IMR-90 (cell line): ENCODE measurements at regions not wholly inside any gene's neighbourhood (a gene's known extent, or its start where the extent isn't known, plus 50 kb on each side); places are given as distances from the start of the nearest gene placed in this dataset.

Experiments
- ATAC-seq: fragments of 200-7000 bp; cut with Tn5 transposase; 2 replicates; pipeline ENCODE4 v1.9.1; 2020; ENCODE audit warnings: low read depth, mild to moderate bottlenecking, moderate library complexity
- BruUV-seq: library from RNA; stranded (reverse); fragments of 400-500 nt; replicated peaks from 2 replicates; lab custom pipeline; 2021; lab: Mats Ljungman, UMichigan
- CTCF ChIA-PET: fragments of 300-600 bp; formaldehyde crosslinking; extraction: SDS; loops from one replicate; lab custom pipeline; 2021; ENCODE audit warnings: antibody characterized with exemption; lab: Yijun Ruan, JAX
- POLR2A ChIA-PET: fragments of 300-600 bp; sonication (Branson Sonifier 250); formaldehyde crosslinking; loops from one replicate; lab custom pipeline; 2022; ENCODE audit warnings: antibody characterized with exemption; ENCODE audit not compliant: unreplicated experiment; lab: Charles Lee
- DNase-seq: peaks from one replicate; pipeline ENCODE4 v3.0.0; 2013
- H2AFZ ChIP-seq: replicated peaks from 2 replicates; pipeline ENCODE3; 2013; ENCODE audit warnings: low read length, mild to moderate bottlenecking; ENCODE audit not compliant: poor library complexity
- H2AK5ac ChIP-seq: 2 replicates; pipeline ENCODE4 v1.6.1; 2013; ENCODE audit warnings: low read depth, low read length, inconsistent platforms
- H2AK9ac ChIP-seq: replicated peaks from 2 replicates; pipeline ENCODE3; 2013; ENCODE audit warnings: mild to moderate bottlenecking, low read depth, low read length, moderate library complexity; ENCODE audit not compliant: poor library complexity
- H2BK120ac ChIP-seq: 2 replicates; pipeline ENCODE4 v1.6.1; 2013; ENCODE audit warnings: low read depth, low read length, inconsistent platforms
- H2BK15ac ChIP-seq: 3 replicates; pipeline ENCODE4 v1.6.1; 2013; ENCODE audit warnings: low read depth, low read length, inconsistent platforms
- H2BK20ac ChIP-seq: 2 replicates; pipeline ENCODE4 v1.6.1; 2013; ENCODE audit warnings: low read depth, mild to moderate bottlenecking, inconsistent platforms, low read length, moderate library complexity
- H2BK5ac ChIP-seq: 2 replicates; pipeline ENCODE4 v1.6.1; 2013; ENCODE audit warnings: mild to moderate bottlenecking, low read depth, low read length, inconsistent platforms; ENCODE audit not compliant: poor library complexity, severe bottlenecking
- H3K14ac ChIP-seq: replicated peaks from 2 replicates; pipeline ENCODE4 v1.6.1; 2013; ENCODE audit warnings: low read depth, low read length, inconsistent platforms
- H3K18ac ChIP-seq: 2 replicates; pipeline ENCODE4 v1.6.1; 2013; ENCODE audit warnings: low read depth, low read length, control low read depth
- H3K23ac ChIP-seq: 2 replicates; pipeline ENCODE4 v1.6.1; 2013; ENCODE audit warnings: low read depth, low read length, inconsistent platforms
- H3K27ac ChIP-seq: 2 replicates; pipeline ENCODE4 v1.5.1; 2013; ENCODE audit warnings: mild to moderate bottlenecking, control low read depth, low read length; ENCODE audit not compliant: insufficient read depth
- H3K27me3 ChIP-seq: 2 replicates; pipeline ENCODE4 v1.6.1; 2013; ENCODE audit warnings: low read length; ENCODE audit not compliant: control insufficient read depth, insufficient read depth
- H3K36me3 ChIP-seq: 2 replicates; pipeline ENCODE4 v1.6.1; 2013; ENCODE audit warnings: low read length, mixed read lengths; ENCODE audit not compliant: control insufficient read depth, insufficient read depth
- H3K4ac ChIP-seq: 2 replicates; pipeline ENCODE4 v1.6.1; 2013; ENCODE audit warnings: low read depth, low read length, inconsistent platforms
- H3K4me1 ChIP-seq: 2 replicates; pipeline ENCODE4 v1.6.1; 2013; ENCODE audit warnings: low read length, mixed read lengths; ENCODE audit not compliant: control insufficient read depth, insufficient read depth
- H3K4me2 ChIP-seq: 2 replicates; pipeline ENCODE4 v1.6.1; 2013; ENCODE audit warnings: low read depth, mild to moderate bottlenecking, control low read depth, low read length, moderate library complexity
- H3K4me3 ChIP-seq: 2 replicates; pipeline ENCODE4 v1.5.1; 2013; ENCODE audit warnings: low read depth, mild to moderate bottlenecking, control low read depth, low read length, moderate library complexity; ENCODE audit not compliant: insufficient read depth
- H3K56ac ChIP-seq: 2 replicates; pipeline ENCODE4 v1.6.1; 2013; ENCODE audit warnings: low read length, inconsistent platforms; ENCODE audit not compliant: insufficient read depth; ENCODE audit errors: extremely low read depth
- H3K79me1 ChIP-seq, 2 experiments: 2 replicates each; pipeline ENCODE4 v1.6.1; 2013; ENCODE audit warnings: low read length in 2 of 2, inconsistent platforms in 1 of 2, low read depth in 1 of 2
- H3K9ac ChIP-seq: 2 replicates; pipeline ENCODE4 v1.6.1; 2013; ENCODE audit warnings: low read depth, low read length, control low read depth
- H3K9me1 ChIP-seq: 2 replicates; pipeline ENCODE4 v1.6.1; 2013; ENCODE audit warnings: low read length, inconsistent platforms; ENCODE audit not compliant: insufficient read depth
- H3K9me3 ChIP-seq: 2 replicates; pipeline ENCODE4 v1.6.1; 2013; ENCODE audit warnings: low read length; ENCODE audit not compliant: control insufficient read depth, insufficient read depth
- H4K20me1 ChIP-seq: 2 replicates; pipeline ENCODE4 v1.6.1; 2013; ENCODE audit warnings: low read length, inconsistent platforms; ENCODE audit not compliant: insufficient read depth
- H4K5ac ChIP-seq: 2 replicates; pipeline ENCODE4 v1.6.1; 2013; ENCODE audit warnings: mild to moderate bottlenecking, low read depth, low read length, control low read depth
- H4K8ac ChIP-seq, 2 experiments: 2 replicates each; pipeline ENCODE4 v1.6.1; 2013; ENCODE audit warnings: low read depth in 2 of 2, low read length in 2 of 2, control low read depth in 1 of 2, inconsistent platforms in 1 of 2
- H4K91ac ChIP-seq: 2 replicates; pipeline ENCODE4 v1.6.1; 2013; ENCODE audit warnings: low read depth, low read length, inconsistent platforms; ENCODE audit not compliant: insufficient read depth
- BHLHE40 ChIP-seq: fragments of 150-350 bp; IDR thresholded peaks from 2 replicates; pipeline ENCODE4 v1.6.1; 2016; ENCODE audit warnings: mild to moderate bottlenecking, low read depth, low read length
- CEBPB ChIP-seq: IDR thresholded peaks from 2 replicates; pipeline ENCODE4 v1.6.1; 2012; ENCODE audit warnings: low read depth, low read length, improper control_type of control experiment
- CHD1 ChIP-seq: IDR thresholded peaks from 2 replicates; pipeline ENCODE4 v1.6.1; 2012; ENCODE audit warnings: low read depth, low read length, improper control_type of control experiment
- CTCF ChIP-seq: conservative IDR thresholded peaks from 2 replicates; pipeline ENCODE4 v1.5.1; 2012; ENCODE audit warnings: mild to moderate bottlenecking, low read depth, low read length, improper control_type of control experiment
- FOS ChIP-seq: fragments of 150-350 bp; IDR thresholded peaks from 2 replicates; pipeline ENCODE4 v1.6.1; 2016; ENCODE audit warnings: low read depth, low read length
- MAFK ChIP-seq: IDR thresholded peaks from 2 replicates; pipeline ENCODE4 v1.6.1; 2012; ENCODE audit warnings: low read depth, low read length, improper control_type of control experiment
- MAZ ChIP-seq: IDR thresholded peaks from 2 replicates; pipeline ENCODE4 v1.6.1; 2012; ENCODE audit warnings: low read depth, mild to moderate bottlenecking, low read length, improper control_type of control experiment, moderate library complexity, borderline replicate concordance
- MXI1 ChIP-seq: IDR thresholded peaks from 2 replicates; pipeline ENCODE4 v1.6.1; 2012; ENCODE audit warnings: low read depth, mild to moderate bottlenecking, low read length, moderate library complexity, borderline replicate concordance
- NFE2L2 ChIP-seq: fragments of 150-350 bp; IDR thresholded peaks from 2 replicates; pipeline ENCODE4 v1.6.1; 2016; ENCODE audit warnings: low read depth, mild to moderate bottlenecking, low read length
- POLR2A ChIP-seq: IDR thresholded peaks from 2 replicates; pipeline ENCODE4 v1.6.1; 2012; ENCODE audit warnings: mild to moderate bottlenecking, low read depth, low read length
- RAD21 ChIP-seq: IDR thresholded peaks from 2 replicates; pipeline ENCODE4 v1.6.1; 2012; ENCODE audit warnings: low read length, improper control_type of control experiment
- RCOR1 ChIP-seq: IDR thresholded peaks from 2 replicates; pipeline ENCODE4 v1.6.1; 2012; ENCODE audit warnings: mild to moderate bottlenecking, low read length, improper control_type of control experiment; ENCODE audit not compliant: insufficient replicate concordance
- RFX5 ChIP-seq: IDR thresholded peaks from 2 replicates; pipeline ENCODE4 v1.8.0; 2012; ENCODE audit warnings: low read depth, mild to moderate bottlenecking, low read length, moderate library complexity
- SMC3 ChIP-seq: fragments of 150-350 bp; IDR thresholded peaks from 2 replicates; pipeline ENCODE4 v1.6.1; 2016; ENCODE audit warnings: low read depth, mild to moderate bottlenecking, antibody characterized with exemption, low read length, moderate library complexity
- USF2 ChIP-seq: fragments of 150-350 bp; IDR thresholded peaks from 2 replicates; pipeline ENCODE4 v1.6.1; 2017; ENCODE audit warnings: mild to moderate bottlenecking, antibody characterized with exemption, low read length, low read depth
- WGBS, 2 experiments: methylation state at CpG; one replicate each; pipeline versions ENCODE4 v1.1.5 to v1.1.7; 2013; ENCODE audit warnings: missing lambda C conversion rate in 2 of 2; ENCODE audit not compliant: insufficient read length in 1 of 2; ENCODE audit errors: extremely low coverage in 2 of 2; 5-methylcytosine and 5-hydroxymethylcytosine counted together
- dilution Hi-C: fragments of 300-500 bp; cut with HindIII; formaldehyde crosslinking; loops from one replicate; pipeline ENCODE4 v1.14.3; 2018; ENCODE audit warnings: low sequenced_read_pairs; ENCODE audit not compliant: unreplicated experiment
- in situ Hi-C: fragments of 300-500 bp; cut with MboI; formaldehyde crosslinking; loops from 3 replicates; pipeline ENCODE4 v1.14.3; 2019; ENCODE audit warnings: low sequenced_read_pairs, inconsistent platforms, mixed read lengths
- intact Hi-C: fragments of 100-400 bp; cut with micrococcal nuclease; formaldehyde crosslinking; loops from 2 replicates; pipeline ENCODE4 v1.10.0; 2022
- TF ChIP-seq, protein P1 (sequence below): fragments of 150-350 bp; IDR thresholded peaks from 2 replicates; pipeline ENCODE4 v1.6.1; 2016; ENCODE audit warnings: low read depth, mild to moderate bottlenecking, low read length, moderate library complexity, borderline replicate concordance

GRCh38 chrX:7512845-7513244, 330.1 kb upstream of the VCX start:
- POLR2A ChIA-PET, result no interaction called here
- dilution Hi-C loops, result no loop called here
- H3K79me1 ChIP-seq, result no peaks in the 10 kb centered on the region
- no peak overlapping the region for H3K27ac ChIP-seq
- intact Hi-C loops, result no loop called here
- H4K20me1 ChIP-seq, result no peaks in the 10 kb centered on the region
- H3K4me2 ChIP-seq, result no peak overlapping the region
- H3K27me3 ChIP-seq, result no peaks in the 10 kb centered on the region
- CTCF ChIA-PET, result no interaction called here
- no peak overlapping the region for H4K8ac ChIP-seq
- 40% methylated on average over 1 of the region's 2 CpGs; no CpG with 5 or more reads in 1 of the 2 experiments for WGBS, 2 experiments
- BruUV-seq, result no TSS peak
- no peak overlapping the region for H2AK9ac ChIP-seq
- no peak overlapping the region for H2BK15ac ChIP-seq
- TF ChIP-seq, protein P1, sequence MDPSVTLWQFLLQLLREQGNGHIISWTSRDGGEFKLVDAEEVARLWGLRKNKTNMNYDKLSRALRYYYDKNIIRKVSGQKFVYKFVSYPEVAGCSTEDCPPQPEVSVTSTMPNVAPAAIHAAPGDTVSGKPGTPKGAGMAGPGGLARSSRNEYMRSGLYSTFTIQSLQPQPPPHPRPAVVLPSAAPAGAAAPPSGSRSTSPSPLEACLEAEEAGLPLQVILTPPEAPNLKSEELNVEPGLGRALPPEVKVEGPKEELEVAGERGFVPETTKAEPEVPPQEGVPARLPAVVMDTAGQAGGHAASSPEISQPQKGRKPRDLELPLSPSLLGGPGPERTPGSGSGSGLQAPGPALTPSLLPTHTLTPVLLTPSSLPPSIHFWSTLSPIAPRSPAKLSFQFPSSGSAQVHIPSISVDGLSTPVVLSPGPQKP, result no peak
- TF ChIP-seq RFX5 (no peak), RAD21 (no peak), POLR2A (no peak), NFE2L2 (no peak), BHLHE40 (no peak), CTCF (no peak), RCOR1 (no peak), FOS (no peak), CHD1 (no peak), SMC3 (no peak), MAFK (no peak), MXI1 (no peak), USF2 (no peak), MAZ (no peak), CEBPB (no peak)
- H3K56ac ChIP-seq, result no peak overlapping the region
- H3K36me3 ChIP-seq, result no peaks in the 10 kb centered on the region
- H3K18ac ChIP-seq, result no peak overlapping the region
- no peak overlapping the region for H2BK120ac ChIP-seq
- H3K4me3 ChIP-seq, result no peak overlapping the region
- no peak overlapping the region for H3K4ac ChIP-seq
- H3K4me1 ChIP-seq, result no peaks in the 10 kb centered on the region
- no peak overlapping the region for H3K14ac ChIP-seq
- no peaks in the 10 kb centered on the region for H3K9me1 ChIP-seq
- H4K91ac ChIP-seq, result no peak overlapping the region
- H3K9me3 ChIP-seq, result 0 out of 2 replicates have a peak, but pooled peaks cover 2% of the 10 kb centered on the region
- no peak for DNase-seq
- H2BK20ac ChIP-seq, result no peak overlapping the region
- H2BK5ac ChIP-seq, result no peak overlapping the region
- ATAC-seq, result no peak
- H2AK5ac ChIP-seq, result no peak overlapping the region
- in situ Hi-C loops, result no loop called here
- no peak overlapping the region for H3K23ac ChIP-seq
- no peak overlapping the region for H4K5ac ChIP-seq
- no peak overlapping the region for H3K9ac ChIP-seq
- no peak overlapping the region for H2AFZ ChIP-seq
